ENCODE measurements at regions not wholly inside any gene's neighbourhood (a gene's known extent, or its start where the extent isn't known, plus 50 kb on each side); places are given as distances from the start of the nearest gene placed in this dataset.
"Not testable (repeated sequence)": the region's sequence is repeated elsewhere in the genome, so short reads cannot be mapped to it uniquely, and the experiment has no call there.

DNA sequence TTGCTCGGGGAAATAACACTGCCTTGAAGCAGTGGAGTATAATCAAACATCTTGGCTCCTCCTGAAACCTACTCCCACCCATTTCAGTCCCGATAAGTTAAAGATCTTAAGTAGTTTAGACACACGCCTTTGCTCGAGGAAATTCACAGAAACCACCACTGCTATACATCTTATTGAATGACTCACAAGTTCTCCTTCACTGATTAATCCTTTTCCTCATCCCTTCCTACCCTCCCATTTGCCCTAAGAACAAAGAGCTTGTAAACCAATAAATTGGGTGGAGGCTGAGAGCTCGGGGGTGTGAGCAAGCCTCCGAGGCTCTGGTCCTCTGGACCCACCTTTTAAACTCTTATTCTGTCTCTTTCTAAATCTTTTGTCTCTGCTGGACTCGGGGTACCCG is 86.5 kb downstream of the XCL2 start:
- DNase-seq (ENCODE audit: low read depth in 1 of 2, low spot score in 1 of 2) = not testable (repeated sequence)

DNA sequence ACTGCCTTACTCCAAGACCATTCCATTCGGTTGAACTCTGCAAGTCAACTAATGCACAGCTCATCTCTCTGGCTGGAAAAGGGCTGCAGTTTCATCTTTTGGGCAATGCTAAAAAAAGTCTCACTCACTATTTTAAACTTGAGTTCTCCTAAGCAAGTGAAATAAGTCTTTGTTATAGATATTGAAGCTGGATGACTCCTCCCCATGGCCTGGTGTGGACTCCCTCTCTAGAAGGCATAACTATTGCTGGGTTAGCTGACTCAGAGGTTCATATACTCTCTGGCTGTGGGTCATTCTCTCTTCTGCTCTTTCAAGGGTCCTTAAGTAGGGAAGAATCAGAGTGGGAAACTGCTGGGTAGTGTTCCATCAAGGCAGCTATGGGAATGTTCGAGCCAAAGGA is 88.0 kb downstream of the XCL2 start:
- DNase-seq (ENCODE audit: low read depth in 1 of 2, low spot score in 1 of 2) = no peak

GRCh38 chr1:168454211-168454815 is 89.5 kb downstream of the XCL2 start:
- DNase-seq (ENCODE audit: low read depth in 1 of 2, low spot score in 1 of 2) = no peak

GRCh38 chr1:168453056-168453455 is 90.7 kb downstream of the XCL2 start:
- DNase-seq (ENCODE audit: low read depth in 1 of 2, low spot score in 1 of 2) = no peak

DNA sequence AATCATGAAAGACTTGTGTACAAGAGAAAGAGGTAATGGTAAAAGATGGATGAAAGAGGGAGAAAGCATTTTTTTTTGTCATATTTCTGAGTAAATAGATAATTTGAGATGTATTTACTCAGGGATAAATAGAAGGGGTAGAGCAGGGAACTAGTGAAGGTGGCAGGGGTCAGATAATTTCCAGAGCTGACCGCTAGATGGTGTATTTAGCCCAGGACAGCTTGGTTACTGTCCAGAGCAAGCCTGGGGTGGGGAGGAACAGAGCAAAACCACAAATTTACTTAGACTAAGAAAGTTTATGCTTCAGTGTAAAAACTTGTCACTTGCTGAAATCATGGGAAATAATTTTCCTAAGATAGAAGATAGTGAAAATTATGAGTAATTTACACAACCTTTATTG is 91.5 kb downstream of the XCL2 start:
- DNase-seq (ENCODE audit: low read depth in 1 of 2, low spot score in 1 of 2) = no peak

DNA sequence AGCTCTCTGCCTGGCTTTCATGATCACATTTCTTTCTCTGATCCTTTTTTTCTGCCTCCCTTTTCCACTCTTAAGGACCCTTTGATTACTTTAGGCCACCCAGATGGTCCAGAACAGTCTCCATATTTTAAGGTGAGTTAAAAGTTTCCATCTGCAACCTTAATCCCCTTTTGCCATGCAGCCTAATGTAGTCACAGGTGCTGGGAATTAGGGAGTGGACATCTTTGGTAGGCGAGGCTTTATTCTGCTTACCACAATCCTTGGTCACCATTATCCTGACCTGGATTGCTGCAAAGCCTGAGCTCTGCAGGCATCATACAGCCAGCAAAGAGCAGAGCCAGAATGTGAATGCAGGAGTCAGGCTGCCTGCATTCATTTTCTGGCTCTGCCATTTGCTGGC is 95.9 kb downstream of the XCL2 start:
- no peak for DNase-seq (ENCODE audit: low read depth in 1 of 2, low spot score in 1 of 2)

DNA sequence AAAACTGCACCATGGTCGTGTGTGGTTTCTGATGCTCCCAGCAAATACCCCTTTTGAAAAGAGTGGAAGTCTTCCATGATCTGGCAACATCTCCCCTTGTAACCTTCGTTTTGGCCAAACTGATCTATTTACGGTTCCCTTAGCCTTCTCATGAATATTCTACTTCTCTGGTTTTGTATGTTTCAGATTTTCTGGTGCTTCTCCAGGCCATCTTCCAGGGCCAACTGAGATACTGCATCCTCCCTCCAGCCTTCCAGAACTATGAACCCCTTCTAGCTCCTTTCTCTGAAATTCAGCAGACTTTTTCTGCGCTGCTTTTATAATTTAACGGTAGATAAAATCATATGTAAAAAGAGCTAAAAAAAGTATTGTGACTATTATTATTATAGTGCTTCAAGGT is 97.7 kb downstream of the XCL2 start:
- DNase-seq (ENCODE audit: low read depth in 1 of 2, low spot score in 1 of 2) = no peak

GRCh38 chr1:168443899-168444298 is 99.9 kb downstream of the XCL2 start:
- no peak for DNase-seq (ENCODE audit: low read depth in 1 of 2, low spot score in 1 of 2)

GRCh38 chr1:168443356-168443755 is 100.4 kb downstream of the XCL2 start:
- DNase-seq (ENCODE audit: low read depth in 1 of 2, low spot score in 1 of 2) = no peak

DNA sequence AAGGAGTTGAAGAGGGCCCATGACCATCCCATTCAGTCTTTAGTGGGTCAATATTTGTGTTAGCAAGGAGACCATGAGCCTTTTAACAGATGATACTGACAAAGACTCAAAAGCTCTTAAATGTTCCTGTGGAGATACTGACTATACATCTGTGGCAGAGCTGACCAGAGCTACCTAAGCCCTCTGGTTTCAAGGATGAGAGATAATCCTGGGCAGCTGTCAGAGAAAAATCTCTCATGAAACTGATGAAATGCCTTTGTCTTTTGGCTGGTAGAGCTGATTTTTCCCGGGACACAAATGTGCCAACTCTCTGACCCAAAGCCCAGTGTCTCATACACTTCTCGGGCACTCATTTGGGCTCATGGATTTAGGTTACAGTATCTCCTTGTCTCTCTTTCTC is 100.9 kb downstream of the XCL2 start:
- no peak for DNase-seq (ENCODE audit: low read depth in 1 of 2, low spot score in 1 of 2)

DNA sequence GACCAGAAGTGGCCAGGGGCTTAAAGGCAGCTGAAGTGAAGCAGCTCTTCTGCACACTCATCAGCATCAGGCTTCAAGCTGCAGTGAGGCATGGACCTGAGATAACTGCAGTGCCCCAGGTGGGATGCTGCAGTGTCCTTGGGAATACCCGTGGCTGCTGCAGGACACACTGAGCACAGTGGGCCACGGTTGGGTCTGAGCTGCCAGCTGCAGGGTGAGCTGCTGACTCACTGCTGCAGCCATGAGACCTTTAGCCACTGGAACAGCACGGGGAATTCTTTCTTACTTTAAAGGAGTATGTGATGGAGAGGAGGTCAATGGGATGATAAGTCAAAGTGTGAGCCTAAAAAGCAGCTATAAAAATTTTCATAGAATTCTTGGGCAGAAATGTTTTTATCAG is 102.1 kb downstream of the XCL2 start:
- no peak for DNase-seq (ENCODE audit: low read depth in 1 of 2, low spot score in 1 of 2)

DNA sequence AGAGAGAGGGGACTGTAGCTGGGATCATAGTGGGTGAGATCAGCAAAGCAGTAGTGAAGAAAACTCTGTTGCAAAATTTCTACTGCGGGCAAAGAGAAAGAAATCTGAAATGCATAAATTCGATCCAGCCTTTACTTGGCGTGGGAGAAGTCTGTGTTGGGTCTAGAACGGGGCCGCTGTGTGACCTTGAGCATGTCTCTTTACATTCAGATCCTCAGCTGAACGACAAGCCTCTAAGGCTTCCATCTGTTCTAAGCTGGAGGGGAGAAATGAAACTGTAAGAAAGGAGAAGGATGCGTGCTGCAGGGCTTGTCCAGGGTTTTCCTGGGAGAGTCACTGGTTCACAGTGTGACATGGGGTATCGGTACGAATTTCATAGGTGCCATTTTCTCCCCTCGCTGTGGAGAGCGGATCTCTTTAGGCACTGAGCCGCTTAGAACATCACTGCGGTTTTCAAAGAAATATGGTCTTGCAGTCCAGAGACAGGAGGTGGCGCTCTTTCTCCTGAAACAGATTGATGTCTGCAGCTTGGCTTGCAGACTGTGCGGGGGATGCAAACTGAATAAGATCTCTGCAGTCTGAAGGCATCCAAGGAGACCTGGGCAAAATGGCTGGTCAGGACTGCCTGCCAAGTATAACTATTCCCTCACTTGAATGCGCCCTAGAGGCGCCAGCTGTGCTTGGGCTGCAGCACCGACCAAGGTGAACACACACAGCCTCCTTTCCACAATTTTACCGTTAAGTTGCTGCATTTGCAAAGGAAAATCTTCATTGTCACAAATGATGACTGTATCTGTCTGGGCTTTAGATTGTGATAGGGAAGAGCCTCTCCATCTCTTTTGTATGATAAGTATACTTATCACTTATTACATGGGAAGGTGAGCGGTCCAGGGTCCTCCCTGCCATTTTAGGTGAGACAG is 104.1 kb downstream of the XCL2 start:
- DNase-seq (ENCODE audit: low read depth in 1 of 2, low spot score in 1 of 2) = peak; percentile 37 to 64

DNA sequence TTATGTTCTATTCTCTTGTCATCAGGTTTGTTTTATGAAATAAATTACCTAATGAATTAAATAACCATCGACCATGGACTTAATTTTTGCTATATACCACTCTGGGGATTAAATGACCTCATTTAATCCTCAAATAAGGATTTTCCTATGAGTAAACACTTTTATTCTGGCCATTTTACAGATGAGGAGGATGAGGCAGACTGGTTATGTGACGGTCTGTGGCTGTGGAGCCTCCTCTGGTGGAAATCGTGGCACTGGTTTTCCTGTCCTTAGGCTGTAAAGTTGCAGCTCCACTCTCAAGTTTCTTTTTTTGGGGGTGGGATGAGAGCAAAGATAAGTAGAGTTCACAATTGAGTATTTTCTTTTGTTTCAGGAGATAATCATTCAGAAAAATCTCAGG is 105.2 kb downstream of the XCL2 start:
- DNase-seq (ENCODE audit: low read depth in 1 of 2, low spot score in 1 of 2) = no peak

DNA sequence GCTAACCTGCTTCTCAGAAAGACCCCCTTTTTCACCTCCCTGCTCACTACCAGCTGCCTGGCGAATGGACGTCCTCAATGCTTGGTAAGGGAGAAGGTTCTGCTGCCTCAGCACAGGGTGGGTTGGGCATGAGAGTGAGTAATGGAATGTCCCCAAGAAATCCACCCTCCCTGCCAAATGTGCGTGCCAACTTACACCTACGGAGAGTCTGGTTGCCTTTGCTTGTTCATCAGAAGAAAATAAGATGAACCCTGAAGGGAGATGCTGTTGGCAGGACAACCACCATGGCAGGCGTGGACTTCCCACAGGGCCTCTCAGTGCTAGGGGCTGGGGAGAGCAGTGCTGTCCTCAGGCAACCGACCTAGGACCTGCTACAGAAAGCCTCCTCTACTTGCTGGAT is 106.0 kb downstream of the XCL2 start:
- no peak for DNase-seq (ENCODE audit: low read depth in 1 of 2, low spot score in 1 of 2)

DNA sequence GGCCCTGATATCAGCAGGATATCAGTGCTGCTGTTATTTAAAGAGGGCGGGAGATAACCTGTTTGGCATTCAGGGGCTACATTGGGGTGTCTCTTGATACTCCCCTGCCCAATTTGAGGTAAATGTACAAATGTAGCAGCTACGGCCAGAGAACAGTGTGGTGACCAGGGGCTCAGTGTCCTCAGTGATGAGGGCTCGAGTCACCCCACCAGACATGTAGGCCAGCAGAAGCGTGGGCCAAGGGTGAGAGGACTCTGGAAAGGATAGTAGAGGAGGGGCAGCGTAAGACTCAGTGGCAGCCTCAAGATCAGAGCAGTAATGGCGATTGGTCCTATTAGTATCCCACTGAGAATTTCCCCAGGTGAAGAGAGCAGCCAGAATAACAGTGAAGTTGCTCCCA is 108.4 kb downstream of the XCL2 start:
- no peak for DNase-seq (ENCODE audit: low read depth in 1 of 2, low spot score in 1 of 2)

GRCh38 chr1:168433238-168433637 is 110.6 kb downstream of the XCL2 start:
- DNase-seq (ENCODE audit: low read depth in 1 of 2, low spot score in 1 of 2) = no peak

DNA sequence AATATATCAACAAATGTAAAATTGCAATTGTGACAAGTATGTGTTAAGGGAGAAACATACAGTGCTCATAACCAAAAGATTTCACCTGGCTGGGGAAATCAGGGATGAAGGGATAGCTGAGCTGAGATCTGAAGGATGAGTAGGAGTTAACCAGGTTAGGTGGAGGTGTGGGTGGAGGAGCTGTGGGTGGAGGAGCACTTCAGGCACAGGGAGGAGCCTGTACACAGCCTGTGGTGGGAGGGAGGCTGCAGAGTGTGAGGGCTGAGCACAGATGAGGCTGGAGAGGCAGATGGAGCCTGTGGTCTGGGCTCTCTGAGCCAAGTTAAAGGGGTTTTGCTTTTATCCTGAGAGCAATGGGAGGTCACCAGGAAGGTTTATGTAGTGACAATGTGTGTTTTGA is 111.9 kb downstream of the XCL2 start:
- DNase-seq (ENCODE audit: low read depth in 1 of 2, low spot score in 1 of 2) = no peak

GRCh38 chr1:168430321-168430720 is 113.5 kb downstream of the XCL2 start:
- no peak for DNase-seq (ENCODE audit: low read depth in 1 of 2, low spot score in 1 of 2)

DNA sequence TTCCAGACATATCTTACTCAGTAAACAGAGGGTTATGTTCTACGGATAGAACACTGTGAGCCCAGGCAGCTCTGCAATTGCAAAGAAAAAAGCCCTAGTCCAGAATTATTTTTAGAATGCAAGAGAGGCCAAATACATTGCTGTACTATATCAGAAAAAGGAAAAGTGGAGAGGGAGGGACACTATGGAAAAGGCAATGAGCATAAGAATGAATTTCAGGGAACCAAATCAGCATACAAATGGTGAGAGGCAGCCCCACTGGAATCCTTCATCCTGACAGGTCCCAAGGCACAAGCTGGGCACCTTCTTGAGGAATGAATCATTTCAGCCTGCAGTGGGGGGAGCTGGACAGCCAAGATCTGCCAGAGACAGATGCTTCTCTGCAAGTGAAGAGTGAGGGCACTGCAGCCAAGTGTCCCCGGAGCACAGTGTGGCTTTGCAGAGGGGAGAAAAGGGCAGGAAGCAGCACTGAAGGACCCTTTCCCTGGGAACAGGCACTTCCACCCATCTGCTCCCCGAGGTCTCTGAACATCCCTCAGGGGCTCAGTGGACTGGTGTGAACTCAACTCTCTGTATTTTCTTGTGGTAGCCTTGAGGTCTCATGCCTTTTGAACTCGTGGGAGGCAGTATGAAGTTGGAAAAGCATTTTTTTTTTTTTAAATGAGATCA is 115.6 kb downstream of the XCL2 start:
- DNase-seq (ENCODE audit: low read depth in 1 of 2, low spot score in 1 of 2) = no peak

GRCh38 chr1:168427051-168427450 is 116.7 kb downstream of the XCL2 start:
- no peak for DNase-seq (ENCODE audit: low read depth in 1 of 2, low spot score in 1 of 2)

DNA sequence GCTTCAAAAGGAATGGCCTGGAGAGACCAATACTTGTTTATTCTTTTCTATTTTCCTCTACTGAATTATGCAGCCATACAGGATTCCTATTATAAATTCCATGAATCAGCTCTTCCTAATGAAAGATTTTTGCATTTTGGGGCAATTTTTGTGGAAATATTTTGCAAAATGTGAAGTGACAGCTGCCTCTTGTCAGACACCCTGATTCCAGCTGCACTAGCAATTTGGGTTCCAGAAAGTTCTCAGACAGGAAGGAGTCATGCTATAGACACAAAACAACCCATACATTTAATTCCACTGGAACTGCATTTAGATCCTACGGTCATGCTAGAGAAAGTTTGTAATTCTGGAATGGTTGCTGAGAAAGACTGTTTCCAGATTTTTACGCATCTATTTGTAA is 119.5 kb downstream of the XCL2 start:
- DNase-seq (ENCODE audit: low read depth in 1 of 2, low spot score in 1 of 2) = no peak

DNA sequence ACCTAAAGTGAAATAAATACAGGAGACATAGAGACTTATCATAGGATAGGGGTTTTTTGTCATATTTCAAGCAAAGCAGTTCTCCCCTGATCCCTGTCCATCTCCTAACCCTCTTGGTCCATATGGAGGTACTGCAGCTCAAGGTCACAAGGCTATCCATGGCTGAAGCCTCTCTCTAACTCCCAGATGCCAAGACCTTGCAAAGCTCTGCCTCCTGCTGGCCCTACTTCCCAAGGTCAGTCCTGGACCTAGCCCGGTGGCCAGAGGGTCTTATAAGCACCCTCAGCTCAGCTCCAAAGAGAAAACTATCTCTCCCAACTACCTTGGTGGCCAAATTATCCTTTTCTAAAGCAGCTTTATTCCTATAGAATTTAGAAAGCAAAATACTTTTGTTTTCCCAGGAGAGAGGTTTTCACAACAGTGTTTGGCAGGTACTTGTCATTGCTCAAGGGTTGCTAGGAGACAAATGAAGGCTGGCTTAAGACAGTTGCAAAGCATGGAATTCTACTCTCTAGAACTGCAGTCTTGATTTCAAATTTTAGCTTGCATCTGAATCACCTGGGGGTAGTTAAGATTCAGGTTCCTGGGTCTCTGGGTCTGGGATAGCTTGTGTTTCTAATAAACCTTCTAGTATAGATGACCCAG is 121.5 kb downstream of the XCL2 start:
- DNase-seq (ENCODE audit: low read depth in 1 of 2, low spot score in 1 of 2) = no peak
